ENCODE measurements at regions not wholly inside any gene's neighbourhood (a gene's known extent, or its start where the extent isn't known, plus 50 kb on each side); places are given as distances from the start of the nearest gene placed in this dataset.
"Not testable (repeated sequence)": the region's sequence is repeated elsewhere in the genome, so short reads cannot be mapped to it uniquely, and the experiment has no call there.

GRCh38 chr9:97188545-97188944 is 118.9 kb upstream of the CCDC180 start:
- Mint-ChIP-seq H3K4me3 (ENCODE audit: low read depth) (no peak overlapping the region), H3K9me3 (ENCODE audit: low read depth) (no peaks in the 10 kb centered on the region), H3K27ac (no peak overlapping the region)

GRCh38 chr9:97187706-97188105 is 119.8 kb upstream of the CCDC180 start:
- DNase-seq (ENCODE audit: low spot score, unreplicated experiment); H3K4me1 Mint-ChIP-seq (ENCODE audit: low read depth); H3K27ac Mint-ChIP-seq; H3K36me3 Mint-ChIP-seq (ENCODE audit: insufficient read depth); H3K27me3 Mint-ChIP-seq; H3K4me3 Mint-ChIP-seq (ENCODE audit: low read depth); H3K9me3 Mint-ChIP-seq (ENCODE audit: low read depth): not testable (repeated sequence)

More at GRCh38 chr9:97188545-97188944, 118.9 kb upstream of the CCDC180 start:
- peaks cover 5% of the 10 kb centered on the region for H3K36me3 Mint-ChIP-seq (ENCODE audit: insufficient read depth)
- TF ChIP-seq CTCF (IDR thresholded peaks at IDR 0.05; ENCODE audit: unreplicated experiment): no peak
- peaks cover 5% of the 10 kb centered on the region for H3K4me1 Mint-ChIP-seq (ENCODE audit: low read depth)
- H3K27me3 Mint-ChIP-seq: no peaks in the 10 kb centered on the region
- DNase-seq (ENCODE audit: low spot score, unreplicated experiment): no peak

- Mint-ChIP-seq H3K27ac (no peak overlapping the region), H3K36me3 (ENCODE audit: insufficient read depth) (peaks cover 7% of the 10 kb centered on the region)
These were observed 121.0 kb upstream of the CCDC180 start for GRCh38 chr9:97186493-97186892.

GRCh38 chr9:97182532-97182931 is 124.9 kb upstream of the CCDC180 start:
- H3K27me3 Mint-ChIP-seq; H3K4me3 Mint-ChIP-seq (ENCODE audit: low read depth); DNase-seq (ENCODE audit: low spot score, unreplicated experiment); H3K4me1 Mint-ChIP-seq (ENCODE audit: low read depth); H3K9me3 Mint-ChIP-seq (ENCODE audit: low read depth); H3K36me3 Mint-ChIP-seq (ENCODE audit: insufficient read depth); H3K27ac Mint-ChIP-seq: not testable (repeated sequence)

More at GRCh38 chr9:97186493-97186892, 121.0 kb upstream of the CCDC180 start:
- no peak for DNase-seq (ENCODE audit: low spot score, unreplicated experiment)
- Mint-ChIP-seq H3K4me1 (ENCODE audit: low read depth) (peaks cover 9% of the 10 kb centered on the region), H3K4me3 (ENCODE audit: low read depth) (no peak overlapping the region), H3K27me3 (no peaks in the 10 kb centered on the region), H3K9me3 (ENCODE audit: low read depth) (no peaks in the 10 kb centered on the region)
- TF ChIP-seq CTCF (IDR thresholded peaks at IDR 0.05; ENCODE audit: unreplicated experiment): no peak

GRCh38 chr9:97179616-97180015 is 127.8 kb upstream of the CCDC180 start:
- Mint-ChIP-seq H3K27ac (no peak overlapping the region), H3K4me3 (ENCODE audit: low read depth) (no peak overlapping the region), H3K27me3 (no peaks in the 10 kb centered on the region), H3K4me1 (ENCODE audit: low read depth) (peaks cover 9% of the 10 kb centered on the region), H3K9me3 (ENCODE audit: low read depth) (no peaks in the 10 kb centered on the region), H3K36me3 (ENCODE audit: insufficient read depth) (peaks cover 5% of the 10 kb centered on the region)
- TF ChIP-seq CTCF (IDR thresholded peaks at IDR 0.05; ENCODE audit: unreplicated experiment): no peak
- DNase-seq (ENCODE audit: low spot score, unreplicated experiment): no peak

- H3K36me3 Mint-ChIP-seq (ENCODE audit: insufficient read depth): peaks cover 7% of the 10 kb centered on the region
These were observed 131.3 kb upstream of the CCDC180 start for GRCh38 chr9:97176206-97176605.

GRCh38 chr9:97168174-97168573 is 129.2 kb upstream of the CTSV start:
- not testable (repeated sequence) for H3K4me1 Mint-ChIP-seq (ENCODE audit: low read depth); H3K36me3 Mint-ChIP-seq (ENCODE audit: insufficient read depth); H3K4me3 Mint-ChIP-seq (ENCODE audit: low read depth); H3K27ac Mint-ChIP-seq; DNase-seq (ENCODE audit: low spot score, unreplicated experiment); H3K9me3 Mint-ChIP-seq (ENCODE audit: low read depth); H3K27me3 Mint-ChIP-seq

More at GRCh38 chr9:97176206-97176605, 131.3 kb upstream of the CCDC180 start:
- Mint-ChIP-seq H3K9me3 (ENCODE audit: low read depth) (peaks cover 4% of the 10 kb centered on the region), H3K27ac (no peak overlapping the region), H3K27me3 (no peaks in the 10 kb centered on the region), H3K4me3 (ENCODE audit: low read depth) (no peak overlapping the region), H3K4me1 (ENCODE audit: low read depth) (no peaks in the 10 kb centered on the region)
- no peak for DNase-seq (ENCODE audit: low spot score, unreplicated experiment)
- no peak for TF ChIP-seq CTCF (IDR thresholded peaks at IDR 0.05; ENCODE audit: unreplicated experiment)

- H3K27me3 Mint-ChIP-seq; H3K9me3 Mint-ChIP-seq (ENCODE audit: low read depth); H3K4me3 Mint-ChIP-seq (ENCODE audit: low read depth); DNase-seq (ENCODE audit: low spot score, unreplicated experiment); H3K4me1 Mint-ChIP-seq (ENCODE audit: low read depth); H3K36me3 Mint-ChIP-seq (ENCODE audit: insufficient read depth); H3K27ac Mint-ChIP-seq: not testable (repeated sequence)
These were observed 127.7 kb upstream of the CTSV start for GRCh38 chr9:97166496-97167138.

Data from progenitor cell of endocrine pancreas (in vitro differentiated cells).